GM13976 (cell line): ENCODE measurements at regions not wholly inside any gene's neighbourhood (a gene's known extent, or its start where the extent isn't known, plus 50 kb on each side); places are given as distances from the start of the nearest gene placed in this dataset.
"Not testable (repeated sequence)": the region's sequence is repeated elsewhere in the genome, so short reads cannot be mapped to it uniquely, and the experiment has no call there.

Experiments used
- DNase-seq: peaks from one replicate; pipeline ENCODE4 v3.0.0; 2012; ENCODE audit warnings: low spot score
- in situ Hi-C: fragments of 300-500 bp; cut with MboI; formaldehyde crosslinking; loops from one replicate; pipeline ENCODE4 v1.12.0; 2022; ENCODE audit warnings: low sequenced_read_pairs, mixed read lengths, inconsistent platforms; ENCODE audit not compliant: unreplicated experiment
- TF ChIP-seq, protein P1 (sequence below): IDR thresholded peaks from 2 replicates; pipeline ENCODE4 v1.5.1; 2012; ENCODE audit warnings: borderline replicate concordance, mild to moderate bottlenecking; ENCODE audit not compliant: insufficient read depth; ENCODE audit errors: extremely low read depth, missing control alignments, control extremely low read depth

DNA sequence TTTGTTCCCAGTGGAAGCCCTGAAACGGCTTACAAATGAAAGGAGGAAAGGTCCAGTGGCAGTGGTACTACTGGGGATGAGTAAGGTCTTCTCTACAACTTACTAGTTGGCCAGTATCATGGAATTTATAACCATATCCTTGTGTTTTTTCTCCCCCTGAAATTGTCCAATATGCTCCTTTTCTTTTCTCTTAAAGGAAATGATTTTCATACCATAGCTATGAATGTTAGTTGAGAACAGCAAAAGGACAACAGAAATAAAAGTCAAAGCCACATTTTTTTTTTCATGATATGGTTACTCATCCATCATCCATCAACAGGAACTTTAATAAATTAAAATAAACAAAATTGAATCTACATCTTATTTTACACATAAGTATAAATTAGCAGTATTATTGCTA lies 450.4 kb downstream of the MFSD1 start:
- in situ Hi-C loops: loop anchor here (10.0 kb wide), 2 partner anchors 117 to 337 kb away; no protein-coding TSS in a partner anchor
- TF ChIP-seq, protein P1, sequence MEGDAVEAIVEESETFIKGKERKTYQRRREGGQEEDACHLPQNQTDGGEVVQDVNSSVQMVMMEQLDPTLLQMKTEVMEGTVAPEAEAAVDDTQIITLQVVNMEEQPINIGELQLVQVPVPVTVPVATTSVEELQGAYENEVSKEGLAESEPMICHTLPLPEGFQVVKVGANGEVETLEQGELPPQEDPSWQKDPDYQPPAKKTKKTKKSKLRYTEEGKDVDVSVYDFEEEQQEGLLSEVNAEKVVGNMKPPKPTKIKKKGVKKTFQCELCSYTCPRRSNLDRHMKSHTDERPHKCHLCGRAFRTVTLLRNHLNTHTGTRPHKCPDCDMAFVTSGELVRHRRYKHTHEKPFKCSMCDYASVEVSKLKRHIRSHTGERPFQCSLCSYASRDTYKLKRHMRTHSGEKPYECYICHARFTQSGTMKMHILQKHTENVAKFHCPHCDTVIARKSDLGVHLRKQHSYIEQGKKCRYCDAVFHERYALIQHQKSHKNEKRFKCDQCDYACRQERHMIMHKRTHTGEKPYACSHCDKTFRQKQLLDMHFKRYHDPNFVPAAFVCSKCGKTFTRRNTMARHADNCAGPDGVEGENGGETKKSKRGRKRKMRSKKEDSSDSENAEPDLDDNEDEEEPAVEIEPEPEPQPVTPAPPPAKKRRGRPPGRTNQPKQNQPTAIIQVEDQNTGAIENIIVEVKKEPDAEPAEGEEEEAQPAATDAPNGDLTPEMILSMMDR: no peak
- DNase-seq: no peak

DNA sequence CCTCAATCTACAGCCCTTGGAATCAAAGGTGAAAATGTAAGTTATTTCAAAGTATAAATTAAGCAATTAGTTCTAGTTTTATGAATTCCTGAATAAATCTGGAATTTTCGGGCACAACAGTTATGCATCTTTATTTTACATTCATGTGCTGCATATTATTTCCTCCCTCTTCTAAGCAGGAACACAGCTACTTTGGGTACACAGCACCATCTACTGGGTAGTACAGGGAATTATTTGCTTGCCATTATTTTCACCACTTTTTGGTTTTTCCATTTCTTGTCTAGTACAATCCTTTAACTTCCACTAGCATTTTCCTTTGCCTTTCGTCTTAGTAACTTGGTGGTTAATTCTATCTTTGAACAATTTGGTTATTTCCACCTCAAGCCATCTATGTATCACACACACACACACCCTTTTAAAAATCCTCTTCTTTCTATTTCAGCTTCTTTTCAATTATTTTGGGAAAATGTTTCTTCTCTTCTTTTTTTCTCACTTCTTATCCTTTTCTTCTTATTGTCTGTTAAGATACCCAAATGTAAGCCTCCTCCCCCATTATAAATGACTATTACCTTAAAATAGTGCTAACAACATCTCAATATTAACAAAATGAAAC lies 451.0 kb downstream of the MFSD1 start:
- DNase-seq: peak; percentile 28
- TF ChIP-seq, protein P1: peak; percentile 22
- in situ Hi-C loops: loop anchor here (10.0 kb wide), 2 partner anchors 118 to 338 kb away; no protein-coding TSS in a partner anchor

DNA sequence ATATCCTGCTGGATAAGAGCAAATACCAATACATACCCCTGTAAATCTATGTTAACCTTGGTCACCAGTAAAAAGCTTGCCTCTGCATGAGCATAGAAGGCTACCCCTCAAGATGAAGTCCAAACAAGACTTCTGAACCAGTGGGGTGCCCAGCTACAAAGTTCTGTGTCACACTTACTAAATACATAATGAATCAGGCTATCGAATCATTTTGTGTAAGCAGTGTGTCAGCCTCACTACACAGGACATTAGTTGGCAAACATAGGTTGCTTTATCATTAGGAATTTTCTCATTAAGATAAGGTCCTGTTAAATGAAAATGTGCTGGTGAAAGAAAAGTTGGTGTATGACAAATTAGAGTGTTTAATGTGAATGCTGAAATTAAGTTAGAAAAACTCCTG lies 452.0 kb downstream of the MFSD1 start:
- TF ChIP-seq, protein P1: no peak
- in situ Hi-C loops: loop anchor here (10.0 kb wide), 2 partner anchors 119 to 339 kb away; no protein-coding TSS in a partner anchor
- DNase-seq: no peak

DNA sequence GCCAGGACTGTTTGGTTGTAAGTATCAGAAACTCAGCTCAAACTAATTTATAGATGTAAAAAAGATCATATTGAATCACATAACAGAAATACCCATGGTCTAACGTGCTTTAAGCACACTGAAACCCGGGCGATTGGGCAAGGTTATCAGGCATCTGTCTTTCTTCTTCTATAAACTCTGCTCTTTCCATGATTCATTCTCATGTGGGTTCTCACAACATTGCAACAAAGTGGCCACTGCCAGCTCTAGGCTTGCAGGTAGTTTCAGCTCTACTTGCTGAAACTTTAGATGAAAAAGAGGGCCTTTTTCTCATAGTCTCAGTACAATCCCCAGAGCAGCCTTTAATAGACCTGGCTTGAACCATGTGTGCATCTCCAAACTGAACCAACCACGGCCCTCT lies 456.1 kb downstream of the MFSD1 start:
- no peak for DNase-seq
- TF ChIP-seq, protein P1: no peak
- in situ Hi-C loops: loop anchor here (5.0 to 10.0 kb wide), 3 partner anchors 123 to 411 kb away; no protein-coding TSS in a partner anchor

DNA sequence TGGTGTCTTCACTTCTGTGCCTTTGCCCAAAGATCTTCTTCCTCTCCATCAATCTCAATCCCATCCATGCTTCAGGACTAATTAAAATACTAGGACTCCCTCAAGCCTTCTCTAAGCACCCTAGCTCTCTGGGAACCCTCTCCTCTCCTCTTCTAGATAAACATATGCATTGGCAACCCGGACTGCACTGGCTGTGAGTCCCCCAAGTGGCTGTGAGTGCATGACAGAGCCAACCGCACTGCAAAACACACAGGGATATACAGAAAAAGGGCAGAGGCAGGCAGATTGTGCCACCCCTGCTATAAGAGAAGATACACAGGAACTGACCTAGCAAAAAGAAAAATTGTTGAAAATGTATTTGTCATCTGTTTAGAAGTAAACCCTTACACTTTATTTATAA lies 457.1 kb downstream of the MFSD1 start:
- TF ChIP-seq, protein P1: no peak
- DNase-seq: no peak
- in situ Hi-C loops: loop anchor here (5.0 to 10.0 kb wide), 3 partner anchors 124 to 412 kb away; no protein-coding TSS in a partner anchor

DNA sequence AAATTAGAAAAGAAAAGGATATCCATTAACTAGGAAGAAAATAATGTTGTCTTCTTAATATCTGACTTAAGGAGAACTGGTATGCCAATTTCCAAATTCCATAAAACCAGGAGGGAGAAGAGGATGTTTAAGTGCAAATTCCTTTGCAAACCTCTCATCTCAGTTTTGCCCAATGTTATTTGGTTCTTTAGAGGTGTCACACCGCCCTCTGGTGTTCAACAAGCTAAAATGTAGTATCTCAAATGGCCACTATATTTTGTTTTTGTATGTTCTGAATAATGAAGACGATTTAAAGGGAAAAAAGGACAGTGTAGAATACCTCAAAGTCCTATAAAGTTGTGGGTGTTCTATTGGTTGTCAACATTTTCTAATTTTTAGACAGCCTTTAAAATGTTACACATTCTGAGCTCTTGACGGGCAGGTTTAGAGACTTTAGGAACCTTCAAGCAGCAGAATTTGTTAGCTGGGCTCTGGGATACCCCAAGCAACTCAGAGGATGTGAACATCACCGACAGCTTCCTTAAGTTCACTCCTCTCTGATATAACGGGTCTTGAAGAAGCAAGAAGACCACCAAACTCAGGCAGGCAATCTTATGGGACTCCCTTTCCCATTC lies 458.3 kb downstream of the MFSD1 start:
- TF ChIP-seq, protein P1: peak; percentile 64
- DNase-seq: peak; percentile 41
- in situ Hi-C loops: no loop called here

DNA sequence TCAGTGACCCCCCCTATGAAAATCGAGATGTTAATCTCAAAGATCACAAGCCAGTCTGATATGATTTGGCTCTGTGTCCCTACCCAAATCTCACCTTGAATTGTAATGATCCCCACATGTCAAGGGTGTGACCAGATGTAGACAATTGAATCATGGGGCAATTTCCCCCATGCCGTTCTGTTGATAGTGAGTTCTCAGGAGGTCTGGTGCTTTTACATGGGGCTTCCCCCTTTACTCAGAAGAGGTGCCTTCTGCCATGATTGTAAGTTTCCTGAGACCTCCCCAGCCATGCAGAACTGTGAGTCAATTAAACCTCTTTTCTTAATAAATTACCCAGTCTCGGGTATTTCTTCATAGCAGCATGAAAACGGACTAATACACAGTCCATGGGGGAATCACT lies 459.5 kb downstream of the MFSD1 start:
- DNase-seq, in situ Hi-C loops: not testable (repeated sequence)
